ENCODE measurements at regions not wholly inside any gene's neighbourhood (a gene's known extent, or its start where the extent isn't known, plus 50 kb on each side); places are given as distances from the start of the nearest gene placed in this dataset.

DNA sequence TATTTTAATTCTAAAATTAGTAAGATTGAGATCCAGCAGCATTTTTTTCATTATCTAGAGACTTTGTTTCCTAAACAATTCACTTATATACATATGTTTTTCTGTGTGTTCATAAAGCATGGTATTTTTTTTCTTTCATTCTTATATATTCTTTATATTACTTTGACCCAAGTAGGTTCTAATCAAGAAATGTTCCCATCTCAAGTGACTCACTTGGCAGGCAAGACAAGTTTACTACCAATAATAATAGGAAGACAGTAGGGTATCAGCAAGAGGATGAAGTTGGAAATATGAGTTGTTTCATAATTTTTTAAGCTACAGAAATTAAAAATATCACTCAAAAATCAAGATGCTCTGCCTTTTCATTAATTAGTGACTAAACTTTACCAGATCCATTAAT is 613.4 kb upstream of the ATP2B1 start:
- no peaks in the 10 kb centered on the region for H3K4me1 ChIP-seq

DNA sequence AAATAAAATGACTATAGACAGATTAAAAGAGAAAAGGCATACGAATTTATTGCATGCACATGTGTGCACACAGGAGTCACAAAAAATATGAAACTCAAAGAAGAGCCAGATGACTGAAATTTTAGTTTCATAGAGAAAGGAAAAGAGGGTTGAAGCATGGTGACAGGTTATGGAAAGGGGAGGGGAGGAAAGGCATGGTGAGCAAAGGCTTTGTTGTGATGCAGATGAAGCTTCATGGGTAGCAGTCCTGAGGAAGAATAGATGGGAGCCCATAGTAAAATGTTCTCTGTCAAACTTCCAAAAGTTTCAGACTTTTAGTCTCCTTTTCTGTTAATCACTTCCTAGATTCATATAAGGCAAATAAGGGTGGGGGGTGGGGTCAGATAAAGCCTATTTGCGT is 612.7 kb upstream of the ATP2B1 start:
- H3K4me1 ChIP-seq, result no peaks in the 10 kb centered on the region
- H3K27ac ChIP-seq, result no peak overlapping the region
- DNase-seq, result no peak
- no peak overlapping the region for H3K4me3 ChIP-seq
- no peaks in the 10 kb centered on the region for H3K9me3 ChIP-seq
- TF ChIP-seq EP300 (IDR thresholded peaks at IDR 0.05), result no peak
- TF ChIP-seq POLR2A (IDR thresholded peaks at IDR 0.05), result no peak
- TF ChIP-seq, protein P1, sequence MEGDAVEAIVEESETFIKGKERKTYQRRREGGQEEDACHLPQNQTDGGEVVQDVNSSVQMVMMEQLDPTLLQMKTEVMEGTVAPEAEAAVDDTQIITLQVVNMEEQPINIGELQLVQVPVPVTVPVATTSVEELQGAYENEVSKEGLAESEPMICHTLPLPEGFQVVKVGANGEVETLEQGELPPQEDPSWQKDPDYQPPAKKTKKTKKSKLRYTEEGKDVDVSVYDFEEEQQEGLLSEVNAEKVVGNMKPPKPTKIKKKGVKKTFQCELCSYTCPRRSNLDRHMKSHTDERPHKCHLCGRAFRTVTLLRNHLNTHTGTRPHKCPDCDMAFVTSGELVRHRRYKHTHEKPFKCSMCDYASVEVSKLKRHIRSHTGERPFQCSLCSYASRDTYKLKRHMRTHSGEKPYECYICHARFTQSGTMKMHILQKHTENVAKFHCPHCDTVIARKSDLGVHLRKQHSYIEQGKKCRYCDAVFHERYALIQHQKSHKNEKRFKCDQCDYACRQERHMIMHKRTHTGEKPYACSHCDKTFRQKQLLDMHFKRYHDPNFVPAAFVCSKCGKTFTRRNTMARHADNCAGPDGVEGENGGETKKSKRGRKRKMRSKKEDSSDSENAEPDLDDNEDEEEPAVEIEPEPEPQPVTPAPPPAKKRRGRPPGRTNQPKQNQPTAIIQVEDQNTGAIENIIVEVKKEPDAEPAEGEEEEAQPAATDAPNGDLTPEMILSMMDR (IDR thresholded peaks at IDR 0.05), result no peak
- TF ChIP-seq POLR2AphosphoS5 (IDR thresholded peaks at IDR 0.05), result no peak
- H3K27me3 ChIP-seq, result no peaks in the 10 kb centered on the region
- 55 to 75% (median 59%) methylated on average over 2 of the region's 2 CpGs for WGBS, 5 donors
- H3K36me3 ChIP-seq, result no peaks in the 10 kb centered on the region
- intact Hi-C loops (cut with DNase I; ENCODE audit: low total_unique reads), result no loop called here

More for the DNA sequence above, 613.4 kb upstream of the ATP2B1 start:
- no peak overlapping the region for H3K27ac ChIP-seq
- intact Hi-C loops (cut with DNase I; ENCODE audit: low total_unique reads), result no loop called here
- H3K27me3 ChIP-seq, result no peaks in the 10 kb centered on the region
- H3K36me3 ChIP-seq, result no peaks in the 10 kb centered on the region
- TF ChIP-seq POLR2AphosphoS5 (IDR thresholded peaks at IDR 0.05) (no peak), POLR2A (IDR thresholded peaks at IDR 0.05) (no peak), EP300 (IDR thresholded peaks at IDR 0.05) (no peak)
- TF ChIP-seq, protein P1 (IDR thresholded peaks at IDR 0.05), result no peak
- H3K9me3 ChIP-seq, result no peaks in the 10 kb centered on the region
- H3K4me3 ChIP-seq, result no peak overlapping the region
- DNase-seq, result no peak

DNA sequence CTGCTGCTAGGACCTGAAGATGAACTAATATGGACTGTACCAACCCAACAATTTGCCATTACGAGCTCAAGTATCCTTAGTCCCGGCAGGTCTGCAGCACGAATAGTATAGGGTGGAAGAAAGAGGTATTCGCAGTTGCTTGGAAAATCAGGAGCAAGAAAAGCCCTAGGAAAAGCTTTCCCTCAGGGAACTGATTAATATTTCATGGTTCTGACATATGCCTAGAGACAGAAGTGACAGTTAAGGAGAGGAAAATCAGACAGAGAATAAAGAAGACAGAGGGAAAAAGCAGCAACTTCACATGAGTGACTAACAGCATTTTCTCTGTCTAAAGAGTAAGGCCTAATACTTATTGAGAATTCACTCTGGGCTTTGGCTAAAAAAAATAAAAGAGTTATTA is 602.9 kb upstream of the ATP2B1 start:
- no peak overlapping the region for H3K4me3 ChIP-seq
- no peaks in the 10 kb centered on the region for H3K9me3 ChIP-seq
- DNase-seq, result no peak
- 84 to 89% (median 87%) methylated on average over 4 of the region's 4 CpGs for WGBS, 5 donors
- H3K27me3 ChIP-seq, result no peaks in the 10 kb centered on the region
- H3K4me1 ChIP-seq, result no peaks in the 10 kb centered on the region
- TF ChIP-seq, protein P1 (IDR thresholded peaks at IDR 0.05), result no peak
- TF ChIP-seq POLR2A (IDR thresholded peaks at IDR 0.05) (no peak), EP300 (IDR thresholded peaks at IDR 0.05) (no peak), POLR2AphosphoS5 (IDR thresholded peaks at IDR 0.05) (no peak)
- no peaks in the 10 kb centered on the region for H3K36me3 ChIP-seq
- intact Hi-C loops (cut with DNase I; ENCODE audit: low total_unique reads), result no loop called here
- H3K27ac ChIP-seq, result no peak overlapping the region

DNA sequence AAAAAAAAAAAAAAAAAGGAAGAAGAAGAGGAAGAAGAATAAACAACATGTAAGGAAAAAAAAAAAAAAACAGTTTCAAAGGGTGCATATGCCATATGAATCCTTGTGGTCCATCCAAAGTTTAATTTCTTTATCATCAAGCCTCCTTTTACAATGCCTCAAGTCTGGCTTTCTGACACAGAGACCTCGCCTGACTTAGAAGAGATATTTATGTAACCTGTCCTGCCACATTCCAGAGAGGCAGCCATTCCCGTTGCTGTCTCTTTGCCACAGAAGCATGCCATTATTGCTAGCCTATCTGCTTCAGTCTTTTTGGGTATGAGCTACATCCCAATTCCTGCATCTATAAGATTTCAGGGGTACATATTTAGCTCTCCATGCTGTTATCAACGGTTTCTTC is 596.7 kb upstream of the ATP2B1 start:
- no peak for TF ChIP-seq POLR2A (IDR thresholded peaks at IDR 0.05)
- no peak for TF ChIP-seq POLR2AphosphoS5 (IDR thresholded peaks at IDR 0.05)
- TF ChIP-seq EP300 (IDR thresholded peaks at IDR 0.05), result no peak
- TF ChIP-seq, protein P1 (IDR thresholded peaks at IDR 0.05), result no peak
- no peak overlapping the region for H3K4me3 ChIP-seq
- intact Hi-C loops (cut with DNase I; ENCODE audit: low total_unique reads), result no loop called here
- H3K27ac ChIP-seq, result no peak overlapping the region
- H3K27me3 ChIP-seq, result no peaks in the 10 kb centered on the region
- no peaks in the 10 kb centered on the region for H3K9me3 ChIP-seq
- WGBS, 5 donors, result 41 to 54% (median 50%) methylated on average over 3 of the region's 3 CpGs
- DNase-seq, result no peak
- H3K36me3 ChIP-seq, result no peaks in the 10 kb centered on the region
- no peaks in the 10 kb centered on the region for H3K4me1 ChIP-seq

Measured in stomach (tissue), 8 donors.